IMR-90 (cell line): ENCODE measurements at regions not wholly inside any gene's neighbourhood (a gene's known extent, or its start where the extent isn't known, plus 50 kb on each side); places are given as distances from the start of the nearest gene placed in this dataset.

Experiments used
- ATAC-seq: fragments of 200-7000 bp; cut with Tn5 transposase; 2 replicates; pipeline ENCODE4 v1.9.1; 2020; ENCODE audit warnings: low read depth, mild to moderate bottlenecking, moderate library complexity
- BruUV-seq: library from RNA; stranded (reverse); fragments of 400-500 nt; replicated peaks from 2 replicates; lab custom pipeline; 2021; lab: Mats Ljungman, UMichigan
- CTCF ChIA-PET: fragments of 300-600 bp; formaldehyde crosslinking; extraction: SDS; loops from one replicate; lab custom pipeline; 2021; ENCODE audit warnings: antibody characterized with exemption; lab: Yijun Ruan, JAX
- POLR2A ChIA-PET: fragments of 300-600 bp; sonication (Branson Sonifier 250); formaldehyde crosslinking; loops from one replicate; lab custom pipeline; 2022; ENCODE audit warnings: antibody characterized with exemption; ENCODE audit not compliant: unreplicated experiment; lab: Charles Lee
- DNase-seq: peaks from one replicate; pipeline ENCODE4 v3.0.0; 2013
- H2AFZ ChIP-seq: replicated peaks from 2 replicates; pipeline ENCODE3; 2013; ENCODE audit warnings: low read length, mild to moderate bottlenecking; ENCODE audit not compliant: poor library complexity
- H2AK5ac ChIP-seq: 2 replicates; pipeline ENCODE4 v1.6.1; 2013; ENCODE audit warnings: low read depth, low read length, inconsistent platforms
- H2AK9ac ChIP-seq: replicated peaks from 2 replicates; pipeline ENCODE3; 2013; ENCODE audit warnings: mild to moderate bottlenecking, low read depth, low read length, moderate library complexity; ENCODE audit not compliant: poor library complexity
- H2BK120ac ChIP-seq: 2 replicates; pipeline ENCODE4 v1.6.1; 2013; ENCODE audit warnings: low read depth, low read length, inconsistent platforms
- H2BK15ac ChIP-seq: 3 replicates; pipeline ENCODE4 v1.6.1; 2013; ENCODE audit warnings: low read depth, low read length, inconsistent platforms
- H2BK20ac ChIP-seq: 2 replicates; pipeline ENCODE4 v1.6.1; 2013; ENCODE audit warnings: low read depth, mild to moderate bottlenecking, inconsistent platforms, low read length, moderate library complexity
- H2BK5ac ChIP-seq: 2 replicates; pipeline ENCODE4 v1.6.1; 2013; ENCODE audit warnings: mild to moderate bottlenecking, low read depth, low read length, inconsistent platforms; ENCODE audit not compliant: poor library complexity, severe bottlenecking
- H3K14ac ChIP-seq: replicated peaks from 2 replicates; pipeline ENCODE4 v1.6.1; 2013; ENCODE audit warnings: low read depth, low read length, inconsistent platforms
- H3K18ac ChIP-seq: 2 replicates; pipeline ENCODE4 v1.6.1; 2013; ENCODE audit warnings: low read depth, low read length, control low read depth
- H3K23ac ChIP-seq: 2 replicates; pipeline ENCODE4 v1.6.1; 2013; ENCODE audit warnings: low read depth, low read length, inconsistent platforms
- H3K27ac ChIP-seq: 2 replicates; pipeline ENCODE4 v1.5.1; 2013; ENCODE audit warnings: mild to moderate bottlenecking, control low read depth, low read length; ENCODE audit not compliant: insufficient read depth
- H3K27me3 ChIP-seq: 2 replicates; pipeline ENCODE4 v1.6.1; 2013; ENCODE audit warnings: low read length; ENCODE audit not compliant: control insufficient read depth, insufficient read depth
- H3K36me3 ChIP-seq: 2 replicates; pipeline ENCODE4 v1.6.1; 2013; ENCODE audit warnings: low read length, mixed read lengths; ENCODE audit not compliant: control insufficient read depth, insufficient read depth
- H3K4ac ChIP-seq: 2 replicates; pipeline ENCODE4 v1.6.1; 2013; ENCODE audit warnings: low read depth, low read length, inconsistent platforms
- H3K4me1 ChIP-seq: 2 replicates; pipeline ENCODE4 v1.6.1; 2013; ENCODE audit warnings: low read length, mixed read lengths; ENCODE audit not compliant: control insufficient read depth, insufficient read depth
- H3K4me2 ChIP-seq: 2 replicates; pipeline ENCODE4 v1.6.1; 2013; ENCODE audit warnings: low read depth, mild to moderate bottlenecking, control low read depth, low read length, moderate library complexity
- H3K4me3 ChIP-seq: 2 replicates; pipeline ENCODE4 v1.5.1; 2013; ENCODE audit warnings: low read depth, mild to moderate bottlenecking, control low read depth, low read length, moderate library complexity; ENCODE audit not compliant: insufficient read depth
- H3K56ac ChIP-seq: 2 replicates; pipeline ENCODE4 v1.6.1; 2013; ENCODE audit warnings: low read length, inconsistent platforms; ENCODE audit not compliant: insufficient read depth; ENCODE audit errors: extremely low read depth
- H3K79me1 ChIP-seq, 2 experiments: 2 replicates each; pipeline ENCODE4 v1.6.1; 2013; ENCODE audit warnings: low read length in 2 of 2, inconsistent platforms in 1 of 2, low read depth in 1 of 2
- H3K9ac ChIP-seq: 2 replicates; pipeline ENCODE4 v1.6.1; 2013; ENCODE audit warnings: low read depth, low read length, control low read depth
- H3K9me1 ChIP-seq: 2 replicates; pipeline ENCODE4 v1.6.1; 2013; ENCODE audit warnings: low read length, inconsistent platforms; ENCODE audit not compliant: insufficient read depth
- H3K9me3 ChIP-seq: 2 replicates; pipeline ENCODE4 v1.6.1; 2013; ENCODE audit warnings: low read length; ENCODE audit not compliant: control insufficient read depth, insufficient read depth
- H4K20me1 ChIP-seq: 2 replicates; pipeline ENCODE4 v1.6.1; 2013; ENCODE audit warnings: low read length, inconsistent platforms; ENCODE audit not compliant: insufficient read depth
- H4K5ac ChIP-seq: 2 replicates; pipeline ENCODE4 v1.6.1; 2013; ENCODE audit warnings: mild to moderate bottlenecking, low read depth, low read length, control low read depth
- H4K8ac ChIP-seq, 2 experiments: 2 replicates each; pipeline ENCODE4 v1.6.1; 2013; ENCODE audit warnings: low read depth in 2 of 2, low read length in 2 of 2, control low read depth in 1 of 2, inconsistent platforms in 1 of 2
- H4K91ac ChIP-seq: 2 replicates; pipeline ENCODE4 v1.6.1; 2013; ENCODE audit warnings: low read depth, low read length, inconsistent platforms; ENCODE audit not compliant: insufficient read depth
- CHD1 ChIP-seq: IDR thresholded peaks from 2 replicates; pipeline ENCODE4 v1.6.1; 2012; ENCODE audit warnings: low read depth, low read length, improper control_type of control experiment
- ELK1 ChIP-seq: fragments of 150-350 bp; IDR thresholded peaks from 2 replicates; pipeline ENCODE4 v1.6.1; 2016; ENCODE audit warnings: low read depth, mild to moderate bottlenecking, low read length, moderate library complexity, borderline replicate concordance
- RAD21 ChIP-seq: IDR thresholded peaks from 2 replicates; pipeline ENCODE4 v1.6.1; 2012; ENCODE audit warnings: low read length, improper control_type of control experiment
- WGBS, 2 experiments: methylation state at CpG; one replicate each; pipeline versions ENCODE4 v1.1.5 to v1.1.7; 2013; ENCODE audit warnings: missing lambda C conversion rate in 2 of 2; ENCODE audit not compliant: insufficient read length in 1 of 2; ENCODE audit errors: extremely low coverage in 2 of 2; 5-methylcytosine and 5-hydroxymethylcytosine counted together
- dilution Hi-C: fragments of 300-500 bp; cut with HindIII; formaldehyde crosslinking; loops from one replicate; pipeline ENCODE4 v1.14.3; 2018; ENCODE audit warnings: low sequenced_read_pairs; ENCODE audit not compliant: unreplicated experiment
- in situ Hi-C: fragments of 300-500 bp; cut with MboI; formaldehyde crosslinking; loops from 3 replicates; pipeline ENCODE4 v1.14.3; 2019; ENCODE audit warnings: low sequenced_read_pairs, inconsistent platforms, mixed read lengths
- intact Hi-C: fragments of 100-400 bp; cut with micrococcal nuclease; formaldehyde crosslinking; loops from 2 replicates; pipeline ENCODE4 v1.10.0; 2022

- Histone ChIP-seq H3K9ac (no peak overlapping the region), H2AK5ac (no peak overlapping the region), H3K79me1 (no peaks in the 10 kb centered on the region), H3K27ac (no peak overlapping the region), H2AFZ (peak overlapping the region; percentile 56), H2BK15ac (no peak overlapping the region), H4K5ac (no peak overlapping the region), H3K9me3 (no peaks in the 10 kb centered on the region), H3K4me2 (no peak overlapping the region), H3K56ac (no peak overlapping the region), H3K18ac (no peak overlapping the region), H3K27me3 (peaks cover 18% of the 10 kb centered on the region), H3K23ac (no peak overlapping the region), H2BK5ac (no peak overlapping the region), H4K91ac (no peak overlapping the region), H3K36me3 (no peaks in the 10 kb centered on the region), H2BK20ac (no peak overlapping the region), H3K4me3 (no peak overlapping the region), H3K14ac (no peak overlapping the region), H4K8ac (no peak overlapping the region), H3K4me1 (no peaks in the 10 kb centered on the region), H2AK9ac (no peak overlapping the region), H2BK120ac (no peak overlapping the region), H3K9me1 (no peaks in the 10 kb centered on the region), H3K4ac (no peak overlapping the region), H4K20me1 (no peaks in the 10 kb centered on the region)
- 86% methylated on average over 4 of the region's 7 CpGs; no CpG with 5 or more reads in 1 of the 2 experiments for WGBS, 2 experiments
- DNase-seq (no peak), ATAC-seq (no peak)
- no peak for TF ChIP-seq RAD21
- no peak for TF ChIP-seq CHD1
- TF ChIP-seq ELK1, result no peak
- dilution Hi-C loops (no loop called here), in situ Hi-C loops (no loop called here), intact Hi-C loops (no loop called here)
- BruUV-seq, result no TSS peak
- POLR2A ChIA-PET, result no interaction called here
- CTCF ChIA-PET, result no interaction called here
Measured at GRCh38 chr9:78453450-78453849, 156.5 kb downstream of the PSAT1 start.
